Astrocyte (in vitro differentiated cells and primary cell): ENCODE measurements at regions not wholly inside any gene's neighbourhood (a gene's known extent, or its start where the extent isn't known, plus 50 kb on each side); places are given as distances from the start of the nearest gene placed in this dataset.

Experiments
- DNase-seq: peaks from one replicate; pipeline ENCODE4 v3.0.0-alpha.2; 2010; ENCODE audit warnings: low read depth
- FAIRE-seq: peaks from 2 replicates; lab custom pipeline; 2011; peaks lifted over from hg19 to GRCh38; lab: Jason Lieb, UNC
- H2AFZ ChIP-seq: 2 replicates; pipeline ENCODE4 v1.6.0; 2012; ENCODE audit warnings: low read depth, low read length, inconsistent platforms
- H3K27ac ChIP-seq: 2 replicates; pipeline ENCODE4 v1.5.1; 2011; ENCODE audit warnings: low read depth, low read length, inconsistent platforms
- H3K27me3 ChIP-seq: 2 replicates; pipeline ENCODE4 v1.6.0; 2011; ENCODE audit warnings: low read length, inconsistent platforms; ENCODE audit not compliant: insufficient read depth
- H3K36me3 ChIP-seq: 2 replicates; pipeline ENCODE4 v1.5.1; 2011; ENCODE audit warnings: low read length, inconsistent platforms; ENCODE audit not compliant: insufficient read depth
- H3K4me1 ChIP-seq: 2 replicates; pipeline ENCODE4 v1.5.1; 2011; ENCODE audit warnings: low read length, inconsistent platforms; ENCODE audit not compliant: insufficient read depth
- H3K4me2 ChIP-seq: 2 replicates; pipeline ENCODE4 v1.6.0; 2012; ENCODE audit warnings: low read length, inconsistent platforms
- H3K4me3 ChIP-seq: 2 replicates; pipeline ENCODE4 v1.5.1; 2011; ENCODE audit warnings: low read depth, mild to moderate bottlenecking, low read length, inconsistent platforms; ENCODE audit not compliant: insufficient read depth
- H3K79me2 ChIP-seq: 2 replicates; pipeline ENCODE4 v1.6.0; 2012; ENCODE audit warnings: mild to moderate bottlenecking, low read length, inconsistent platforms; ENCODE audit not compliant: insufficient read depth
- H3K9ac ChIP-seq: 2 replicates; pipeline ENCODE4 v1.6.0; 2012; ENCODE audit warnings: mild to moderate bottlenecking, low read length, inconsistent platforms
- H3K9me3 ChIP-seq: 2 replicates; pipeline ENCODE4 v1.5.1; 2012; ENCODE audit warnings: low read depth, mild to moderate bottlenecking, low read length, inconsistent platforms; ENCODE audit not compliant: insufficient read depth
- H4K20me1 ChIP-seq: 2 replicates; pipeline ENCODE4 v1.6.0; 2012; ENCODE audit warnings: low read length, inconsistent platforms; ENCODE audit not compliant: insufficient read depth
- H3K27ac Mint-ChIP-seq: one replicate; pipeline ENCODE4 v1.8.0; 2021; ENCODE audit warnings: mild to moderate bottlenecking, mixed read lengths; ENCODE audit not compliant: unreplicated experiment
- H3K27me3 Mint-ChIP-seq: one replicate; pipeline ENCODE4 v1.8.0; 2021; ENCODE audit warnings: low read depth, mixed read lengths; ENCODE audit not compliant: unreplicated experiment
- H3K36me3 Mint-ChIP-seq: one replicate; pipeline ENCODE4 v1.8.0; 2021; ENCODE audit warnings: low read depth, mixed read lengths; ENCODE audit not compliant: unreplicated experiment
- H3K4me1 Mint-ChIP-seq: one replicate; pipeline ENCODE4 v1.8.0; 2021; ENCODE audit warnings: low read depth, mixed read lengths; ENCODE audit not compliant: unreplicated experiment
- H3K4me3 Mint-ChIP-seq: one replicate; pipeline ENCODE4 v1.8.0; 2021; ENCODE audit warnings: mild to moderate bottlenecking, moderate library complexity, mixed read lengths; ENCODE audit not compliant: unreplicated experiment
- H3K9me3 Mint-ChIP-seq: one replicate; pipeline ENCODE4 v1.8.0; 2021; ENCODE audit warnings: mild to moderate bottlenecking, mixed read lengths; ENCODE audit not compliant: unreplicated experiment
- CTCF ChIP-seq: IDR thresholded peaks from 2 replicates; pipeline ENCODE4 v1.5.1; 2011; ENCODE audit warnings: low read depth, mild to moderate bottlenecking, inconsistent platforms, low read length, moderate library complexity; ENCODE audit not compliant: insufficient read depth
- EZH2 ChIP-seq: IDR thresholded peaks from 2 replicates; pipeline ENCODE4 v1.6.1; 2012; ENCODE audit warnings: mild to moderate bottlenecking, low read length, inconsistent platforms; ENCODE audit not compliant: insufficient read depth

GRCh38 chr19:30785458-30786137 is 413.4 kb downstream of the ZNF536 start:
- peaks cover 7% of the 10 kb centered on the region for H3K9me3 Mint-ChIP-seq
- DNase-seq, result no peak

GRCh38 chr19:30784850-30785457 is 412.8 kb downstream of the ZNF536 start:
- no peaks in the 10 kb centered on the region for H3K27me3 ChIP-seq
- H3K36me3 Mint-ChIP-seq, result no peaks in the 10 kb centered on the region
- H2AFZ ChIP-seq, result no peak overlapping the region
- TF ChIP-seq CTCF (peak; percentile 31), EZH2 (no peak)
- DNase-seq (no peak), FAIRE-seq (no peak)
- H3K27me3 Mint-ChIP-seq, result peaks cover 33% of the 10 kb centered on the region
- no peak overlapping the region for H3K27ac Mint-ChIP-seq
- no peaks in the 10 kb centered on the region for H4K20me1 ChIP-seq
- no peak overlapping the region for H3K4me3 ChIP-seq
- H3K9ac ChIP-seq, result no peak overlapping the region
- H3K4me2 ChIP-seq, result no peak overlapping the region
- no peaks in the 10 kb centered on the region for H3K79me2 ChIP-seq
- no peak overlapping the region for H3K27ac ChIP-seq
- H3K4me1 Mint-ChIP-seq, result no peaks in the 10 kb centered on the region
- no peaks in the 10 kb centered on the region for H3K4me1 ChIP-seq
- peaks cover 7% of the 10 kb centered on the region for H3K9me3 Mint-ChIP-seq
- H3K36me3 ChIP-seq, result no peaks in the 10 kb centered on the region
- H3K9me3 ChIP-seq, result no peaks in the 10 kb centered on the region
- H3K4me3 Mint-ChIP-seq, result no peak overlapping the region

More at GRCh38 chr19:30785458-30786137, 413.4 kb downstream of the ZNF536 start:
- no peaks in the 10 kb centered on the region for H3K4me1 ChIP-seq
- no peak overlapping the region for H3K9ac ChIP-seq
- no peak overlapping the region for H3K4me3 Mint-ChIP-seq
- H3K4me1 Mint-ChIP-seq, result no peaks in the 10 kb centered on the region
- no peak overlapping the region for H3K4me2 ChIP-seq
- no peaks in the 10 kb centered on the region for H3K79me2 ChIP-seq
- H2AFZ ChIP-seq, result no peak overlapping the region
- no peaks in the 10 kb centered on the region for H3K36me3 Mint-ChIP-seq
- no peaks in the 10 kb centered on the region for H3K9me3 ChIP-seq
- H3K27ac ChIP-seq, result no peak overlapping the region
- no peaks in the 10 kb centered on the region for H3K36me3 ChIP-seq
- FAIRE-seq, result no peak
- H3K27ac Mint-ChIP-seq, result no peak overlapping the region
- H3K4me3 ChIP-seq, result no peak overlapping the region
- no peaks in the 10 kb centered on the region for H3K27me3 ChIP-seq
- no peak for TF ChIP-seq CTCF
- no peak for TF ChIP-seq EZH2
- peaks cover 33% of the 10 kb centered on the region for H3K27me3 Mint-ChIP-seq
- H4K20me1 ChIP-seq, result no peaks in the 10 kb centered on the region

- Histone ChIP-seq H3K36me3 (no peaks in the 10 kb centered on the region), H3K4me2 (no peak overlapping the region), H4K20me1 (no peaks in the 10 kb centered on the region), H3K4me3 (no peak overlapping the region), H3K27ac (no peak overlapping the region), H3K9me3 (no peaks in the 10 kb centered on the region), H2AFZ (no peak overlapping the region), H3K79me2 (no peaks in the 10 kb centered on the region), H3K27me3 (peaks cover 2% of the 10 kb centered on the region), H3K4me1 (no peaks in the 10 kb centered on the region), H3K9ac (no peak overlapping the region)
- Mint-ChIP-seq H3K9me3 (peaks cover 4% of the 10 kb centered on the region), H3K4me3 (no peak overlapping the region), H3K27me3 (peaks cover 36% of the 10 kb centered on the region), H3K36me3 (no peaks in the 10 kb centered on the region), H3K27ac (no peak overlapping the region), H3K4me1 (no peaks in the 10 kb centered on the region)
- DNase-seq (no peak), FAIRE-seq (no peak)
- TF ChIP-seq EZH2 (no peak), CTCF (no peak)
These were observed 411.8 kb downstream of the ZNF536 start for GRCh38 chr19:30783936-30784335.
